AG09309 (cell line): ENCODE measurements at regions not wholly inside any gene's neighbourhood (a gene's known extent, or its start where the extent isn't known, plus 50 kb on each side); places are given as distances from the start of the nearest gene placed in this dataset.

ENCODE experiments used
- DNase-seq: peaks from one replicate; pipeline ENCODE4 v3.0.0-alpha.2; 2010; ENCODE audit warnings: low read depth
- H3K4me3 ChIP-seq: 2 replicates; pipeline ENCODE4 v1.5.1; 2011; ENCODE audit warnings: mild to moderate bottlenecking, low read depth, low read length, moderate library complexity; ENCODE audit not compliant: control insufficient read depth
- CTCF ChIP-seq: IDR thresholded peaks from 2 replicates; pipeline ENCODE4 v1.5.1; 2011; ENCODE audit warnings: mild to moderate bottlenecking, low read depth, low read length, inconsistent platforms; ENCODE audit not compliant: insufficient read depth, control insufficient read depth; ENCODE audit errors: missing control alignments

GRCh38 chrX:39974270-39974669, 123.5 kb downstream of the BCOR start:
- TF ChIP-seq CTCF, result no peak
- DNase-seq, result no peak
- H3K4me3 ChIP-seq, result no peak overlapping the region

- DNase-seq, result no peak
- H3K4me3 ChIP-seq, result no peak overlapping the region
- TF ChIP-seq CTCF, result no peak
Observed at GRCh38 chrX:39975101-39975925, 122.4 kb downstream of the BCOR start.

GRCh38 chrX:39981946-39982345, 115.8 kb downstream of the BCOR start:
- TF ChIP-seq CTCF, result no peak
- no peak for DNase-seq
- H3K4me3 ChIP-seq, result no peak overlapping the region

- no peak overlapping the region for H3K4me3 ChIP-seq
- TF ChIP-seq CTCF, result no peak
- no peak for DNase-seq
Observed at GRCh38 chrX:39982948-39983347, 114.8 kb downstream of the BCOR start.

- DNase-seq, result no peak
- H3K4me3 ChIP-seq, result no peak overlapping the region
- no peak for TF ChIP-seq CTCF
Observed at GRCh38 chrX:39983715-39984114, 114.0 kb downstream of the BCOR start.

- no peak overlapping the region for H3K4me3 ChIP-seq
- TF ChIP-seq CTCF, result no peak
- no peak for DNase-seq
Observed at GRCh38 chrX:39984191-39984956, 113.4 kb downstream of the BCOR start.
